SJSA1 (cell line): ENCODE measurements at regions not wholly inside any gene's neighbourhood (a gene's known extent, or its start where the extent isn't known, plus 50 kb on each side); places are given as distances from the start of the nearest gene placed in this dataset.

Experiments used
- DNase-seq, 2 experiments: peaks; one replicate each; pipeline ENCODE4 v3.0.0-alpha.2; 2015 to 2020; ENCODE audit warnings: low spot score in 2 of 2, low read depth in 1 of 2
- H3K27ac ChIP-seq: fragments of 250-450 bp; sonication (Bioruptor Pico); 2 replicates; pipeline ENCODE4 v1.5.1; 2020; ENCODE audit warnings: mild to moderate bottlenecking, moderate library complexity
- H3K27me3 ChIP-seq: fragments of 250-450 bp; sonication (Bioruptor Pico); replicated peaks from 2 replicates; pipeline ENCODE4 v1.5.1; 2020; ENCODE audit warnings: mild to moderate bottlenecking, moderate library complexity
- H3K36me3 ChIP-seq: fragments of 250-450 bp; sonication (Bioruptor Pico); 2 replicates; pipeline ENCODE4 v1.5.1; 2020; ENCODE audit warnings: mild to moderate bottlenecking
- H3K4me1 ChIP-seq: fragments of 250-450 bp; sonication (Bioruptor Pico); replicated peaks from 2 replicates; pipeline ENCODE4 v1.6.1; 2021; ENCODE audit warnings: mild to moderate bottlenecking
- H3K4me3 ChIP-seq: fragments of 250-450 bp; sonication (Bioruptor Pico); 2 replicates; pipeline ENCODE4 v1.5.1; 2020; ENCODE audit warnings: mild to moderate bottlenecking
- H3K9me3 ChIP-seq: fragments of 250-450 bp; sonication (Bioruptor Pico); replicated peaks from 2 replicates; pipeline ENCODE4 v1.5.1; 2020; ENCODE audit warnings: mild to moderate bottlenecking

- no peak for DNase-seq
- H3K4me1 ChIP-seq: peaks cover 33% of the 10 kb centered on the region
- no peak overlapping the region for H3K27ac ChIP-seq
Measured at GRCh38 chr1:235045034-235045690, 83.5 kb downstream of the TOMM20 start.

GRCh38 chr1:235043234-235043633 is 85.4 kb downstream of the TOMM20 start:
- Histone ChIP-seq H3K36me3 (no peaks in the 10 kb centered on the region), H3K4me3 (no peak overlapping the region), H3K27ac (no peak overlapping the region), H3K27me3 (no peaks in the 10 kb centered on the region), H3K9me3 (peaks cover 6% of the 10 kb centered on the region; the same call in 1 of the 2 replicates), H3K4me1 (peaks cover 14% of the 10 kb centered on the region)
- no peak for DNase-seq

More at GRCh38 chr1:235045034-235045690, 83.5 kb downstream of the TOMM20 start:
- Histone ChIP-seq H3K36me3 (no peaks in the 10 kb centered on the region), H3K4me3 (no peak overlapping the region), H3K9me3 (no peaks in the 10 kb centered on the region), H3K27me3 (no peaks in the 10 kb centered on the region)

- Histone ChIP-seq H3K27me3 (no peaks in the 10 kb centered on the region), H3K27ac (no peak overlapping the region), H3K36me3 (no peaks in the 10 kb centered on the region), H3K4me3 (no peak overlapping the region), H3K4me1 (no peaks in the 10 kb centered on the region), H3K9me3 (peaks cover 6% of the 10 kb centered on the region; the same call in 1 of the 2 replicates)
- no peak for DNase-seq
Measured at GRCh38 chr1:235038701-235039100, 89.9 kb downstream of the TOMM20 start.

GRCh38 chr1:235035928-235036327 is 92.7 kb downstream of the TOMM20 start:
- Histone ChIP-seq H3K9me3 (peaks cover 6% of the 10 kb centered on the region; the same call in 1 of the 2 replicates), H3K4me3 (no peak overlapping the region), H3K27me3 (no peaks in the 10 kb centered on the region), H3K36me3 (no peaks in the 10 kb centered on the region), H3K27ac (no peak overlapping the region), H3K4me1 (no peaks in the 10 kb centered on the region; the same call in 1 of the 2 replicates)
- no peak for DNase-seq

- Histone ChIP-seq H3K27me3 (no peaks in the 10 kb centered on the region), H3K36me3 (no peaks in the 10 kb centered on the region), H3K4me1 (peaks cover 30% of the 10 kb centered on the region), H3K27ac (peak overlapping the region; percentile 48; the same call in 1 of the 2 replicates), H3K4me3 (no peak overlapping the region), H3K9me3 (no peaks in the 10 kb centered on the region)
- DNase-seq: peak in 1 of 2 experiments; percentile 42
Measured at GRCh38 chr1:235030919-235031596, 97.6 kb downstream of the TOMM20 start.

- H3K4me3 ChIP-seq: no peak overlapping the region
- no peaks in the 10 kb centered on the region for H3K27me3 ChIP-seq
- peaks cover 33% of the 10 kb centered on the region for H3K4me1 ChIP-seq
- no peak for DNase-seq
- H3K9me3 ChIP-seq: no peaks in the 10 kb centered on the region
- H3K36me3 ChIP-seq: no peaks in the 10 kb centered on the region
- no peak overlapping the region for H3K27ac ChIP-seq
Measured at GRCh38 chr1:235027862-235028250, 100.8 kb downstream of the TOMM20 start.

- Histone ChIP-seq H3K4me1 (peaks cover 33% of the 10 kb centered on the region), H3K4me3 (no peak overlapping the region), H3K27ac (no peak overlapping the region), H3K9me3 (no peaks in the 10 kb centered on the region), H3K27me3 (no peaks in the 10 kb centered on the region), H3K36me3 (no peaks in the 10 kb centered on the region)
- DNase-seq: no peak
Measured at GRCh38 chr1:235027076-235027861, 101.4 kb downstream of the TOMM20 start.

GRCh38 chr1:235025422-235025984 is 103.1 kb downstream of the TOMM20 start:
- H3K27me3 ChIP-seq: no peaks in the 10 kb centered on the region
- H3K4me1 ChIP-seq: peaks cover 29% of the 10 kb centered on the region
- no peaks in the 10 kb centered on the region for H3K9me3 ChIP-seq
- no peak overlapping the region for H3K4me3 ChIP-seq
- H3K27ac ChIP-seq: no peak overlapping the region
- DNase-seq: no peak
- no peaks in the 10 kb centered on the region for H3K36me3 ChIP-seq

GRCh38 chr1:235024711-235025421 is 103.8 kb downstream of the TOMM20 start:
- no peak overlapping the region for H3K27ac ChIP-seq
- H3K4me1 ChIP-seq: peaks cover 23% of the 10 kb centered on the region

GRCh38 chr1:235023711-235024439 is 104.8 kb downstream of the TOMM20 start:
- Histone ChIP-seq H3K27ac (no peak overlapping the region), H3K4me1 (peaks cover 23% of the 10 kb centered on the region), H3K27me3 (no peaks in the 10 kb centered on the region), H3K9me3 (no peaks in the 10 kb centered on the region), H3K36me3 (no peaks in the 10 kb centered on the region), H3K4me3 (no peak overlapping the region)
- no peak for DNase-seq

More at GRCh38 chr1:235024711-235025421, 103.8 kb downstream of the TOMM20 start:
- Histone ChIP-seq H3K36me3 (no peaks in the 10 kb centered on the region), H3K9me3 (no peaks in the 10 kb centered on the region), H3K4me3 (no peak overlapping the region), H3K27me3 (no peaks in the 10 kb centered on the region)
- DNase-seq: no peak

GRCh38 chr1:235022981-235023710 is 105.5 kb downstream of the TOMM20 start:
- no peak overlapping the region for H3K27ac ChIP-seq
- DNase-seq: no peak
- H3K4me3 ChIP-seq: no peak overlapping the region
- no peaks in the 10 kb centered on the region for H3K36me3 ChIP-seq
- H3K27me3 ChIP-seq: no peaks in the 10 kb centered on the region
- H3K4me1 ChIP-seq: peaks cover 22% of the 10 kb centered on the region
- peaks cover 6% of the 10 kb centered on the region for H3K9me3 ChIP-seq

GRCh38 chr1:235022341-235022980 is 106.2 kb downstream of the TOMM20 start:
- Histone ChIP-seq H3K4me1 (peaks cover 28% of the 10 kb centered on the region), H3K27ac (no peak overlapping the region), H3K36me3 (no peaks in the 10 kb centered on the region), H3K9me3 (peaks cover 6% of the 10 kb centered on the region), H3K4me3 (no peak overlapping the region), H3K27me3 (no peaks in the 10 kb centered on the region)
- DNase-seq: no peak
